Left ventricle myocardium inferior (tissue), 1 donor: ENCODE measurements at regions not wholly inside any gene's neighbourhood (a gene's known extent, or its start where the extent isn't known, plus 50 kb on each side); places are given as distances from the start of the nearest gene placed in this dataset.

Experiments used
- DNase-seq: peaks from one replicate; pipeline ENCODE4 v3.0.0-alpha.2; 2020
- H3K27ac ChIP-seq: fragments of 200-600 bp; replicated peaks from 2 replicates; pipeline ENCODE4 v1.8.0; 2021
- H3K27me3 ChIP-seq: fragments of 200-600 bp; 2 replicates; pipeline ENCODE4 v1.8.0; 2021; ENCODE audit warnings: low read depth
- H3K36me3 ChIP-seq: fragments of 200-600 bp; 2 replicates; pipeline ENCODE4 v1.8.0; 2021
- H3K4me1 ChIP-seq: fragments of 200-600 bp; 2 replicates; pipeline ENCODE4 v1.8.0; 2021
- H3K4me3 ChIP-seq: fragments of 200-600 bp; 2 replicates; pipeline ENCODE4 v1.8.0; 2021; ENCODE audit warnings: mild to moderate bottlenecking, moderate library complexity
- H3K9me3 ChIP-seq: fragments of 200-600 bp; replicated peaks from 2 replicates; pipeline ENCODE4 v1.8.0; 2021
- CTCF ChIP-seq: fragments of 200-600 bp; IDR thresholded peaks from 2 replicates; pipeline ENCODE4 v1.8.0; 2021; ENCODE audit warnings: antibody characterized with exemption, mild to moderate bottlenecking, borderline replicate concordance
- intact Hi-C: fragments of 100-400 bp; cut with micrococcal nuclease; formaldehyde crosslinking; loops from one replicate; pipeline ENCODE4 v1.11.0; 2022
- donor health status: DM: no; HTN: yes; CAD: no; lungs with severe emphysema.

GRCh38 chr11:119580081-119580480 lies 148.9 kb downstream of the NECTIN1 start:
- no peak for DNase-seq
- no peak for TF ChIP-seq CTCF
- Histone ChIP-seq H3K9me3 (peaks cover 9% of the 10 kb centered on the region), H3K27me3 (peaks cover 72% of the 10 kb centered on the region), H3K36me3 (no peaks in the 10 kb centered on the region), H3K4me3 (no peak overlapping the region), H3K27ac (no peak overlapping the region), H3K4me1 (peaks cover 12% of the 10 kb centered on the region)
- intact Hi-C loops = no loop called here

GRCh38 chr11:119578521-119579191 lies 150.3 kb downstream of the NECTIN1 start:
- Histone ChIP-seq H3K27ac (no peak overlapping the region), H3K4me1 (no peaks in the 10 kb centered on the region), H3K9me3 (peaks cover 9% of the 10 kb centered on the region)

DNA sequence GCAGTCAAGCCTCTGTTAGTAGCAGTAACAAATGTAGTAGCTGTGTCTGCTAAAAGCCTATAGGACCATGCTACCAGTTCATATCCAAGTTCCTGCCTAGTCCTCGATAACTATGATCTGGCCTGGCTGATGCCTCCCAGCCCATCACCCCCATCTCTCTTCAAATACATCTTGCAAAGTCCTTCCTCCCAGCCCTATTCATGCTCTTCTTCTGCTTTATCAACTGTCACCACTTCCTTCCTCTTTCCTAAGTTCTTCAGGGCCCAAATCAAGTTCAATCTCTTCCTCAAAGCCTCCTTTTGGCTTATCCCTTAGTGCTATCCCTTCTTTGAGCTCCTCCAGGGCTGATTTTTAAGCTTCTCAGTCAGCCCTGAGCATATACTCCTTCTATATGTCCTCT lies 150.9 kb upstream of the THY1 start:
- no peak overlapping the region for H3K27ac ChIP-seq
- intact Hi-C loops = no loop called here
- no peaks in the 10 kb centered on the region for H3K36me3 ChIP-seq
- DNase-seq = no peak
- no peak for TF ChIP-seq CTCF
- H3K4me3 ChIP-seq = no peak overlapping the region
- no peaks in the 10 kb centered on the region for H3K9me3 ChIP-seq
- peaks cover 3% of the 10 kb centered on the region for H3K4me1 ChIP-seq
- H3K27me3 ChIP-seq = peaks cover 25% of the 10 kb centered on the region

More at GRCh38 chr11:119578521-119579191, 150.3 kb downstream of the NECTIN1 start:
- H3K4me3 ChIP-seq = no peak overlapping the region
- peaks cover 58% of the 10 kb centered on the region for H3K27me3 ChIP-seq
- H3K36me3 ChIP-seq = no peaks in the 10 kb centered on the region
- TF ChIP-seq CTCF = no peak
- intact Hi-C loops = no loop called here
- no peak for DNase-seq

DNA sequence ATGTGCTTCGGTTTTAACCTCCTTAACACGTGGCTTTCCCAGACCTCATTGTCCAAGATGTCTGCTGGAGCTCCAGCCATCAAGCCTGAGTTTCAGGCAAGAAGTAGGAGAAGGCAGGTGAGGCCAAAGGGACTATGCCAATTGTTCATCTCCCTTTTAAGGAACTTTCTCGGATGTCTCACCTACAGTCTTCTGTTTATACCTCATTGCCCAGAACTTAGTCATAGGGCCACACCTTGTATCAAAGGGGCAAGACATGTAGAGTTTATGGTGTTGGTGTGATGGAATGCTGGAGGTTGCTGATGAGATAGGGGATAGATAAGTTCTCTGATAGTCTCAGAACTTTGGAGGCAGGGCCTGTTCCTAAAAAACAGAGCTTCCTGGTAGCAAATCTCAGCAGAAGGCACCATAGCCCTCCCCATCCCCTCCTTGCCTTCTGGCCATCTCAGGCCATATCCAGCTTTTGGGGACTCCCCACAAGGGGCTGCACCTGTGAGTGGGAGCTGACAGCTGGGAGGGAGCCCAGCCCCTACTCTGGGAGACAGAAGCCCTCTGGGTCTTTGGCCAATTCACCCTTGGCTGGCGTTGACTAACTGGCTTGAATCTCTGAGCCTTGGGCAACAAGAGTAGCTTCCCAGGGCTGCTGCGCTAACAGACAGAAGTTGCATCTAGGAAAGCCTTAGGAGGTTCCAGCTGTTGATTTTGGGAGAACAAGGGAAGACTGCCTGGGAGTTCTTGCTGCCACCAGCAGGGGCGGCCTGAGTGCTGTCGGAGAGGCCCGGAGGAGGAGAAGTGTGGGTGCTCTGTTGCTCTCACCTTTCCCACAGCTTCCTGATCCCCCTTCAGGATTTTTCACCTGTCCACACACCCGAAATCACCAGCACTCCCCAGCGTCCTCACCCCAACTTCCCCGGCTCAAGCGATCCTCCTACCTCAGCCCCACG lies 149.8 kb upstream of the THY1 start:
- no peak for TF ChIP-seq CTCF
- peaks cover 13% of the 10 kb centered on the region for H3K27me3 ChIP-seq
- H3K9me3 ChIP-seq = no peaks in the 10 kb centered on the region
- no peaks in the 10 kb centered on the region for H3K36me3 ChIP-seq
- no peak for DNase-seq
- intact Hi-C loops = no loop called here
- peaks cover 14% of the 10 kb centered on the region for H3K4me1 ChIP-seq
- no peak overlapping the region for H3K27ac ChIP-seq
- H3K4me3 ChIP-seq = no peak overlapping the region

DNA sequence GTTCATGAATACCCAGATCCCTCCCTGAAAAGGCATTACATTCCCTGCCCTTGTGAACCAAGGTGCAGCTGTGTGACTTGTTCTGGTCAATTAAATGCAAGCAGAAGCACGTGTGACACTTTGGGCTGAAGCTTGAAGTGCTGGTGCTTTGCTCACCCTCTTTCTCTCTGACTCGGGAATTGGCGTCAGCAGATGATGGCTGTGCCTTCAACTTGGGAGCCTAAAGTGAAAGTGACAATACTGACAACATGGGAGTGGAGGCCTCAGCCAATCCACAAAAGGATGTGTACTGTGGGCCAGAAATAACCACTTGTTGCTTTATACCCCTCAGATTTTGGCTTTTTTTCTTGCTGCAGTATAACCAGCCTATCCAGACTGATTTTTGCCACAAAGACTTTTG lies 148.3 kb upstream of the THY1 start:
- no peak for TF ChIP-seq CTCF
- H3K4me3 ChIP-seq = no peak overlapping the region
- peak overlapping the region; percentile 32 for H3K27ac ChIP-seq
- no peaks in the 10 kb centered on the region for H3K9me3 ChIP-seq
- peaks cover 22% of the 10 kb centered on the region for H3K4me1 ChIP-seq
- DNase-seq = no peak
- H3K36me3 ChIP-seq = no peaks in the 10 kb centered on the region
- intact Hi-C loops = no loop called here
- peaks cover 9% of the 10 kb centered on the region for H3K27me3 ChIP-seq
